ENCODE measurements at regions not wholly inside any gene's neighbourhood (a gene's known extent, or its start where the extent isn't known, plus 50 kb on each side); places are given as distances from the start of the nearest gene placed in this dataset.

DNA sequence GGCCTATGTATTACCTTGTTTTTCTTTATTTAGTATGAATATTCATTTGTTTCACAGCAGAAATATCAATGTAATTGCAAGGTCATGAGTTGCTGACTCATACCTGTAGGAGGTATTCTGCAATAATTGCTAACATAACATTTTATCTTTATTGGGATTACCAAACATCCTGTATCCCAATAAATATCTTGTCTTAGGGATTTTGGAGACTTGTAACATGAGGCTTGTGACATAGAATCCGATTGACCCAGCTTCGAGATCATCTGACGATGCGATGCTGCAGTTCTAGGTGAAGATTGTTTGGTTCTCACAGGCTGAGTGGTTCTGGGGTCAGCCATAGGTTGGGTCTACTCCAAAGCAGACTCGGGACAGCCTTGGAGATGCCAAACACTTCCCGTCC, 133.4 kb upstream of the RND3 start:
- no peak for DNase-seq
- H3K27ac ChIP-seq (ENCODE audit: low read length): peak overlapping the region; percentile 79
- H3K4me3 ChIP-seq (ENCODE audit: low read length): no peak overlapping the region
- no peaks in the 10 kb centered on the region for H3K27me3 ChIP-seq (ENCODE audit: control insufficient read depth, insufficient read depth, low read length)
- no peaks in the 10 kb centered on the region for H3K9me3 ChIP-seq (replicated peaks; ENCODE audit: control insufficient read depth, low read depth, low read length)
- peaks cover 15% of the 10 kb centered on the region for H3K4me1 ChIP-seq (ENCODE audit: control insufficient read depth, insufficient read depth, low read length)
- 80% methylated on average over 5 of the region's 6 CpGs for WGBS (ENCODE audit: insufficient coverage)
- no peaks in the 10 kb centered on the region for H3K36me3 ChIP-seq (ENCODE audit: control insufficient read depth, insufficient read depth, low read length)

- H3K27ac ChIP-seq (ENCODE audit: low read length): peak overlapping the region; percentile 79
- no peaks in the 10 kb centered on the region for H3K36me3 ChIP-seq (ENCODE audit: control insufficient read depth, insufficient read depth, low read length)
- no peaks in the 10 kb centered on the region for H3K9me3 ChIP-seq (replicated peaks; ENCODE audit: control insufficient read depth, low read depth, low read length)
- peaks cover 15% of the 10 kb centered on the region for H3K4me1 ChIP-seq (ENCODE audit: control insufficient read depth, insufficient read depth, low read length)
- no peak overlapping the region for H3K4me3 ChIP-seq (ENCODE audit: low read length)
- no peaks in the 10 kb centered on the region for H3K27me3 ChIP-seq (ENCODE audit: control insufficient read depth, insufficient read depth, low read length)
- peak; percentile 56 for DNase-seq
Measured at GRCh38 chr2:150620416-150620815, 132.9 kb upstream of the RND3 start.

- Histone ChIP-seq H3K4me1 (ENCODE audit: control insufficient read depth, insufficient read depth, low read length) (peaks cover 15% of the 10 kb centered on the region), H3K36me3 (ENCODE audit: control insufficient read depth, insufficient read depth, low read length) (no peaks in the 10 kb centered on the region), H3K27ac (ENCODE audit: low read length) (peak overlapping the region; percentile 79), H3K9me3 (replicated peaks; ENCODE audit: control insufficient read depth, low read depth, low read length) (no peaks in the 10 kb centered on the region), H3K4me3 (ENCODE audit: low read length) (no peak overlapping the region), H3K27me3 (ENCODE audit: control insufficient read depth, insufficient read depth, low read length) (no peaks in the 10 kb centered on the region)
- 0% methylated on average over 1 of the region's 5 CpGs for WGBS (ENCODE audit: insufficient coverage)
- peak; percentile 93 for DNase-seq
Measured at GRCh38 chr2:150619607-150620330, 132.3 kb upstream of the RND3 start.

DNA sequence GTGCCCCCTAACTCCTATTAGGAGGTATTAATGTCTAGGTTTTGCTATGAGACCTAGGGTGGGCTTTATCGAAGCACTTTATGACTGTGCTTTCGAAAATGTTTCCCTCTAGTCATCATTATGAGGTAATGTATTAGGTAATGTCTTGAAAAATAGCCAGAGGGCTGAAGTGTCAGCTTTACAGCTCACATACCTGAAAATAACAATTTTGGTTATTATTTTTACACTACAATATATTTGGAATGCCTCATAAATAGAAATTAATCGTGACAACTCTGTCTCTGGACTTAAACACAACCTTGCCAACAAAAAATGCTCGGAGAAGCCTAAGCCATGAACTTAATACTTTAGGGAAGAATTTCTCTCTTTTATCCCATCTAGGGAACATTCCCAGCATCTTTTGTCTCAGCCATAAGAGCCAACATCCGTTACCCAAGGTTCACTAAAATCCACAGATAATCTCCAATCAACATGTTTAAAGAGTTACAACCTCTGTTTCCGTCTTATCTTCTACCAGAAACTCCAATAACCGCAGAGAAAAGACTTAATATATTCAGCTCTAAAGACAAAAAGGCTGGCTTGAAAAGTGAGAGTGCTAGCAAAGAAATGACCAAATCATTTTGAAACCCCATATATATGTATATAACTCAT, 130.9 kb upstream of the RND3 start:
- 40% methylated on average over 1 of the region's 7 CpGs for WGBS (ENCODE audit: insufficient coverage)
- peak; percentile 85 for DNase-seq
- Histone ChIP-seq H3K27ac (ENCODE audit: low read length) (peak overlapping the region; percentile 53), H3K36me3 (ENCODE audit: control insufficient read depth, insufficient read depth, low read length) (no peaks in the 10 kb centered on the region), H3K9me3 (replicated peaks; ENCODE audit: control insufficient read depth, low read depth, low read length) (no peaks in the 10 kb centered on the region), H3K27me3 (ENCODE audit: control insufficient read depth, insufficient read depth, low read length) (no peaks in the 10 kb centered on the region), H3K4me3 (ENCODE audit: low read length) (no peak overlapping the region), H3K4me1 (ENCODE audit: control insufficient read depth, insufficient read depth, low read length) (peaks cover 11% of the 10 kb centered on the region)

DNA sequence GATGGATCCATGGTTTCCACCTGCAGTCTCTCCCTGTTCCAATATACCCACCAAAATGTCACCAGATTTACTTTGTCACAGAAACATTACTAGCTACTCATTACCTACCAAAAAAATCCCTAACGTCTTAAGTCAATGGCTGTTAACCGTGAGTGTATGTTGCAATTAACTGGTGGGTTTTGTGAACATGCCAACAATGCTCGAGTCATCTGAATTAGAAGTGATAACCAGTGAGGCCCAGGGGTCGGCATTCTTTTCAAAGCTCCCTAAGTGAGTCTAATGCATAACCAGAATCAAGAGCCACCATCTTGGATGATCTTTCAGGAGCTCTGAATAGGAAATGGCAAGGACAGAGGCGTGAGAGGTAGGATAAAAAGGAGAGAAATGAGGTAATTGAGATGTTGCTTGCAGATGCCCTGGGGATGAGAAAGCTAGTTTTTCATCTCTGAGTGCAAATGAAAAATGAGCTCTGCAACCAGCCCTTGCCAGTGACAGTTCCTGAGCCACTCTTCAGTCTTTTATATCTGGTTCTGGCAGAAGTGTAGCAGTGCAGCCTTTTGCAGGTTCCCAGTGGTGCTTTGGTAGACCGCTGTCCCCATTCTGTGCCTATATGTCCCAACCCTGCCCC, 130.0 kb upstream of the RND3 start:
- H3K36me3 ChIP-seq (ENCODE audit: control insufficient read depth, insufficient read depth, low read length): no peaks in the 10 kb centered on the region
- peak overlapping the region; percentile 53 for H3K27ac ChIP-seq (ENCODE audit: low read length)
- H3K27me3 ChIP-seq (ENCODE audit: control insufficient read depth, insufficient read depth, low read length): no peaks in the 10 kb centered on the region
- WGBS (ENCODE audit: insufficient coverage): 75% methylated on average over 2 of the region's 6 CpGs
- peaks cover 13% of the 10 kb centered on the region for H3K4me1 ChIP-seq (ENCODE audit: control insufficient read depth, insufficient read depth, low read length)
- no peaks in the 10 kb centered on the region for H3K9me3 ChIP-seq (replicated peaks; ENCODE audit: control insufficient read depth, low read depth, low read length)
- DNase-seq: peak; percentile 16
- no peak overlapping the region for H3K4me3 ChIP-seq (ENCODE audit: low read length)

GRCh38 chr2:150612957-150613710, 125.7 kb upstream of the RND3 start:
- H3K4me1 ChIP-seq (ENCODE audit: control insufficient read depth, insufficient read depth, low read length): peaks cover 4% of the 10 kb centered on the region
- H3K36me3 ChIP-seq (ENCODE audit: control insufficient read depth, insufficient read depth, low read length): no peaks in the 10 kb centered on the region
- DNase-seq: peak; percentile 20
- H3K27ac ChIP-seq (ENCODE audit: low read length): no peak overlapping the region
- H3K27me3 ChIP-seq (ENCODE audit: control insufficient read depth, insufficient read depth, low read length): no peaks in the 10 kb centered on the region
- no peak overlapping the region for H3K4me3 ChIP-seq (ENCODE audit: low read length)
- 36% methylated on average over 2 of the region's 7 CpGs for WGBS (ENCODE audit: insufficient coverage)
- no peaks in the 10 kb centered on the region for H3K9me3 ChIP-seq (replicated peaks; ENCODE audit: control insufficient read depth, low read depth, low read length)

GRCh38 chr2:150610670-150611279, 123.3 kb upstream of the RND3 start:
- Histone ChIP-seq H3K27me3 (ENCODE audit: control insufficient read depth, insufficient read depth, low read length) (no peaks in the 10 kb centered on the region), H3K9me3 (replicated peaks; ENCODE audit: control insufficient read depth, low read depth, low read length) (no peaks in the 10 kb centered on the region), H3K36me3 (ENCODE audit: control insufficient read depth, insufficient read depth, low read length) (no peaks in the 10 kb centered on the region), H3K27ac (ENCODE audit: low read length) (no peak overlapping the region), H3K4me3 (ENCODE audit: low read length) (no peak overlapping the region), H3K4me1 (ENCODE audit: control insufficient read depth, insufficient read depth, low read length) (peaks cover 2% of the 10 kb centered on the region)
- 20% methylated on average over 1 of the region's 6 CpGs for WGBS (ENCODE audit: insufficient coverage)
- peak; percentile 13 for DNase-seq

DNA sequence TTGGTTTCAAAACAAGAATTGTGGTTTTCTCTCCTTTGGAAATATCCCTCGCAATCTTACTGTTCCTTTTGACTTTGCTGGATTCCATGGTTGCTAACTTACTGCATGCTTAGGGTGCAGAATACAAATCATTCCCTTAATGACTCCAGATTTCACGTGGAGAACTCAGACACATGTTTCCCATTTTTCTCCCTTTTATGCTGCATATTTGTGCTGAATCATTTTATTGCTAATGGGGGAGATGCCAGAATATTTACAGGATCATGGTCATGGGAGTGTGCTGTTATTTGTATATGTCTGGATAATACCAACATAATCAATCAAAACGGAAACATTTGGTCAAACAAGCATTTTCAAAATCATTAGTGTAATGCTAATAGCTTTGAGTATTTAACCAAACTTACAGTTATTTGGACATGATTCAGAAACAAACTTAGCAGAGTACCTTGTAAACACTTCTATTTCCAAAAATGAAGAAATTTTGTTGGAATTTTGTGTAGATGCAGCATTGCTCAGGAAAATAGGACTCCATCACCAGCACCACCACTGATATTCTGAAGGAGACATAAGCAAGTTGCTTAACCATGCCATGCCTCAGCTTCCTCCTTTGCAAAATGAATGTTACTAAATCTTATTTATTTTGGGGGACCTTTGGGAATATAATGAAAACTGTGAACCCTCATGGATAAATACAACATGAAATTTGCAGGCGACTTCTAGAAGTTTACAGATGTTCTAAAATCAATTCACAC, 122.5 kb upstream of the RND3 start:
- H3K36me3 ChIP-seq (ENCODE audit: control insufficient read depth, insufficient read depth, low read length): no peaks in the 10 kb centered on the region
- WGBS (ENCODE audit: insufficient coverage): no CpG with 5 or more reads among the region's 4 CpGs
- no peak overlapping the region for H3K27ac ChIP-seq (ENCODE audit: low read length)
- H3K27me3 ChIP-seq (ENCODE audit: control insufficient read depth, insufficient read depth, low read length): no peaks in the 10 kb centered on the region
- peak; percentile 88 for DNase-seq
- no peak overlapping the region for H3K4me3 ChIP-seq (ENCODE audit: low read length)
- H3K9me3 ChIP-seq (replicated peaks; ENCODE audit: control insufficient read depth, low read depth, low read length): no peaks in the 10 kb centered on the region
- peaks cover 2% of the 10 kb centered on the region for H3K4me1 ChIP-seq (ENCODE audit: control insufficient read depth, insufficient read depth, low read length)

DNA sequence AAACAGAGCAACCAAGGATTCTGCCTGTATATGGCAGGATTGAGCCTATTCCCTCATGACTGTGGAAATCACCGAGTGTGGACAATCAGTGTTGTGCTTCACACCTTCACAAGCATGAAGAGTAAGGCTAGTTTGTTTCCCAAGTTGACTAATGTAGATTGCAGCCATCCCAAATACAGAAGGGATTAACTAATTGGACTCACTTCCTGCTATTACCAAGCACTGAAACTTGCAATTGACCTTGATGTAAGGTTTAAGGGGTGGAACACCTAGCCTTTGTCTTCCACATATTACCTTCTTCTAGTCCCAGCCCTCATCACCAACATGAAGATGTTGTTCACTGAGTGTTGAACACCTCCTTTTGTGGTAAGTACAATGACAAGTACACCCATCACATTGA, 120.9 kb upstream of the RND3 start:
- DNase-seq: no peak
- Histone ChIP-seq H3K36me3 (ENCODE audit: control insufficient read depth, insufficient read depth, low read length) (no peaks in the 10 kb centered on the region), H3K27me3 (ENCODE audit: control insufficient read depth, insufficient read depth, low read length) (no peaks in the 10 kb centered on the region), H3K27ac (ENCODE audit: low read length) (no peak overlapping the region), H3K4me3 (ENCODE audit: low read length) (no peak overlapping the region), H3K4me1 (ENCODE audit: control insufficient read depth, insufficient read depth, low read length) (peaks cover 2% of the 10 kb centered on the region), H3K9me3 (replicated peaks; ENCODE audit: control insufficient read depth, low read depth, low read length) (no peaks in the 10 kb centered on the region)
- no CpG with 5 or more reads among the region's 1 CpG for WGBS (ENCODE audit: insufficient coverage)
